T-cell (primary cell): ENCODE measurements at regions not wholly inside any gene's neighbourhood (a gene's known extent, or its start where the extent isn't known, plus 50 kb on each side); places are given as distances from the start of the nearest gene placed in this dataset.

Experiments
- ATAC-seq, 4 experiments: fragments of 200-7000 bp in 3 of 4; fragments of 150-1000 bp in 1 of 4; cut with Tn5 transposase; replicated peaks in 1 of 4; 1 replicate in 3 of 4; 2 replicates in 1 of 4; pipeline ENCODE4 v1.10.0; 2021; ENCODE audit warnings: moderate library complexity in 3 of 4, mild to moderate bottlenecking in 2 of 4, moderate number of reproducible peaks in 1 of 4
- CTCF ChIA-PET, 2 donors: fragments of 300-600 bp; sonication (Branson Sonifier 250); formaldehyde crosslinking; loops; one replicate each; lab custom pipeline; 2022; ENCODE audit warnings: antibody characterized with exemption in 2 of 2; lab: Charles Lee
- POLR2A ChIA-PET, 2 donors: fragments of 300-600 bp; sonication (Branson Sonifier 250); formaldehyde crosslinking; loops; one replicate each; lab custom pipeline; 2022; ENCODE audit warnings: antibody characterized with exemption in 2 of 2; lab: Charles Lee
- DNase-seq, 35 experiments: peaks; one replicate each; pipeline versions ENCODE4 v3.0.0 to v3.0.0-alpha.2; 2013 to 2023
- H3K27ac ChIP-seq: one replicate; pipeline ENCODE4 v1.5.1; 2013; ENCODE audit warnings: low read length
- H3K27me3 ChIP-seq, 2 experiments: replicated peaks in 1 of 2; 1 replicate in 1 of 2; 2 replicates in 1 of 2; pipeline versions ENCODE4 v1.6.1 to v1.7.0; 2013; ENCODE audit warnings: low read length in 1 of 2, mixed read lengths in 1 of 2; ENCODE audit not compliant: control insufficient read depth in 2 of 2, insufficient read depth in 2 of 2; ENCODE audit errors: extremely low read depth in 1 of 2
- H3K36me3 ChIP-seq, 2 donors: 1 replicate in 1 of 2; 2 replicates in 1 of 2; pipeline versions ENCODE4 v1.6.1 to v1.7.0; 2013; ENCODE audit warnings: low read length in 1 of 2; ENCODE audit not compliant: control insufficient read depth in 2 of 2, insufficient read depth in 1 of 2; ENCODE audit errors: extremely low read depth in 1 of 2
- H3K4me1 ChIP-seq, 2 experiments: 1 replicate in 1 of 2; 2 replicates in 1 of 2; pipeline versions ENCODE4 v1.6.1 to v1.7.0; 2013; ENCODE audit warnings: low read length in 2 of 2, mixed read lengths in 1 of 2; ENCODE audit not compliant: insufficient read depth in 2 of 2, control insufficient read depth in 1 of 2; ENCODE audit errors: extremely low read depth in 1 of 2
- H3K4me3 ChIP-seq, 2 donors: 1 replicate in 1 of 2; 2 replicates in 1 of 2; pipeline versions ENCODE4 v1.5.1 to v1.7.0; 2013; ENCODE audit warnings: mild to moderate bottlenecking in 2 of 2, low read length in 1 of 2, moderate library complexity in 1 of 2; ENCODE audit not compliant: control insufficient read depth in 1 of 2; ENCODE audit errors: extremely low read depth in 1 of 2
- H3K9me3 ChIP-seq: 2 replicates; pipeline ENCODE4 v1.7.0; 2013
- H3K27ac Mint-ChIP-seq, 2 donors: one replicate each; pipeline ENCODE4 v1.8.0; 2020 to 2021; ENCODE audit warnings: mild to moderate bottlenecking in 2 of 2, mixed read lengths in 2 of 2
- H3K27me3 Mint-ChIP-seq, 2 donors: one replicate each; pipeline ENCODE4 v1.8.0; 2021 to 2022; ENCODE audit warnings: mixed read lengths in 2 of 2
- H3K36me3 Mint-ChIP-seq: one replicate; pipeline ENCODE4 v1.8.0; 2021; ENCODE audit warnings: mixed read lengths
- H3K4me1 Mint-ChIP-seq, 3 donors: one replicate each; pipeline ENCODE4 v1.8.0; 2020 to 2022; ENCODE audit warnings: mixed read lengths in 3 of 3, mild to moderate bottlenecking in 1 of 3
- H3K4me3 Mint-ChIP-seq, 3 donors: one replicate each; pipeline ENCODE4 v1.8.0; 2020 to 2022; ENCODE audit warnings: mild to moderate bottlenecking in 3 of 3, mixed read lengths in 3 of 3, moderate library complexity in 3 of 3
- H3K9me3 Mint-ChIP-seq, 3 donors: one replicate each; pipeline ENCODE4 v1.8.0; 2020 to 2022; ENCODE audit warnings: mixed read lengths in 3 of 3
- WGBS: methylation state at CpG from one replicate; pipeline ENCODE4 v1.1.5; 2013; ENCODE audit warnings: missing lambda C conversion rate; ENCODE audit not compliant: insufficient coverage; 5-methylcytosine and 5-hydroxymethylcytosine counted together

GRCh38 chr1:215375381-215375780 lies 191.7 kb upstream of the KCTD3 start:
- Mint-ChIP-seq H3K27me3 (no peaks in the 10 kb centered on the region), H3K9me3 (peaks cover 2 to 7% (median 4%) of the 10 kb centered on the region in 3 donors), H3K36me3 (no peaks in the 10 kb centered on the region), H3K27ac (no peak overlapping the region), H3K4me3 (no peak overlapping the region), H3K4me1 (no peaks in the 10 kb centered on the region)
- Histone ChIP-seq H3K9me3 (no peaks in the 10 kb centered on the region), H3K36me3 (no peaks in the 10 kb centered on the region), H3K4me3 (no peak overlapping the region), H3K27me3 (no peaks in the 10 kb centered on the region), H3K27ac (no peak overlapping the region), H3K4me1 (no peaks in the 10 kb centered on the region)
- CTCF ChIA-PET: no interaction called here
- POLR2A ChIA-PET: interaction anchor here in 1 of 2 donors (0.6 to 1.0 kb wide), 2 partner anchors 29 to 572 kb away, joined by 3 to 5 read pairs; no protein-coding TSS in a partner anchor
- no peak for DNase-seq
- ATAC-seq: no peak

- 67% methylated on average over 1 of the region's 2 CpGs for WGBS
Measured at GRCh38 chr1:215376544-215377264, 190.4 kb upstream of the KCTD3 start.

GRCh38 chr1:215377746-215378145 lies 189.4 kb upstream of the KCTD3 start:
- no peak for ATAC-seq
- ChIA-PET POLR2A (no interaction called here), CTCF (interaction anchor here in 1 of 2 donors (0.5 kb wide), 1 partner anchor 19 kb away, joined by 4 read pairs; no protein-coding TSS in a partner anchor)
- DNase-seq: no peak
- H3K36me3 Mint-ChIP-seq: no peaks in the 10 kb centered on the region
- no peak overlapping the region for H3K4me3 Mint-ChIP-seq
- H3K27me3 ChIP-seq: no peaks in the 10 kb centered on the region
- peaks cover 0 to 2% (median 0%) of the 10 kb centered on the region in 3 donors for H3K9me3 Mint-ChIP-seq
- no peak overlapping the region for H3K27ac ChIP-seq
- H3K27ac Mint-ChIP-seq: no peak overlapping the region
- H3K9me3 ChIP-seq: no peaks in the 10 kb centered on the region
- H3K36me3 ChIP-seq: no peaks in the 10 kb centered on the region
- no peaks in the 10 kb centered on the region for H3K4me1 ChIP-seq
- H3K27me3 Mint-ChIP-seq: no peaks in the 10 kb centered on the region
- no peak overlapping the region for H3K4me3 ChIP-seq
- no peaks in the 10 kb centered on the region for H3K4me1 Mint-ChIP-seq
- WGBS: no CpG with 5 or more reads among the region's 2 CpGs

More at GRCh38 chr1:215376544-215377264, 190.4 kb upstream of the KCTD3 start:
- Mint-ChIP-seq H3K27me3 (no peaks in the 10 kb centered on the region), H3K4me3 (no peak overlapping the region), H3K9me3 (peaks cover 0 to 2% (median under 1%) of the 10 kb centered on the region in 3 donors), H3K27ac (no peak overlapping the region), H3K36me3 (no peaks in the 10 kb centered on the region), H3K4me1 (no peaks in the 10 kb centered on the region)
- no peak for ATAC-seq
- Histone ChIP-seq H3K9me3 (no peaks in the 10 kb centered on the region), H3K27ac (no peak overlapping the region), H3K4me1 (no peaks in the 10 kb centered on the region), H3K4me3 (no peak overlapping the region), H3K36me3 (no peaks in the 10 kb centered on the region), H3K27me3 (no peaks in the 10 kb centered on the region)
- no peak for DNase-seq
- ChIA-PET POLR2A (no interaction called here), CTCF (no interaction called here)

- DNase-seq: no peak
- H3K4me1 Mint-ChIP-seq: no peaks in the 10 kb centered on the region
- no peaks in the 10 kb centered on the region for H3K36me3 Mint-ChIP-seq
- WGBS: 86% methylated on average over 1 of the region's 1 CpG
- Histone ChIP-seq H3K4me1 (no peaks in the 10 kb centered on the region), H3K9me3 (no peaks in the 10 kb centered on the region), H3K4me3 (no peak overlapping the region), H3K36me3 (no peaks in the 10 kb centered on the region), H3K27ac (no peak overlapping the region), H3K27me3 (no peaks in the 10 kb centered on the region)
- CTCF ChIA-PET: no interaction called here
- no peak for ATAC-seq
- H3K4me3 Mint-ChIP-seq: no peak overlapping the region
- POLR2A ChIA-PET: no interaction called here
- peaks cover 0 to 2% (median 0%) of the 10 kb centered on the region in 3 donors for H3K9me3 Mint-ChIP-seq
- no peaks in the 10 kb centered on the region for H3K27me3 Mint-ChIP-seq
- H3K27ac Mint-ChIP-seq: no peak overlapping the region
Measured at GRCh38 chr1:215380566-215380965, 186.5 kb upstream of the KCTD3 start.

GRCh38 chr1:215393476-215393875 lies 173.6 kb upstream of the KCTD3 start:
- Mint-ChIP-seq H3K9me3 (peaks cover 4 to 6% (median 5%) of the 10 kb centered on the region in 3 donors), H3K27ac (no peak overlapping the region), H3K27me3 (no peaks in the 10 kb centered on the region), H3K4me3 (no peak overlapping the region), H3K4me1 (no peaks in the 10 kb centered on the region), H3K36me3 (no peaks in the 10 kb centered on the region)
- no peak for DNase-seq
- no peaks in the 10 kb centered on the region for H3K4me1 ChIP-seq
- no peaks in the 10 kb centered on the region for H3K36me3 ChIP-seq
- H3K27ac ChIP-seq: no peak overlapping the region
- no peaks in the 10 kb centered on the region for H3K9me3 ChIP-seq
- no peak overlapping the region for H3K4me3 ChIP-seq
- ChIA-PET CTCF (no interaction called here), POLR2A (no interaction called here)
- no peaks in the 10 kb centered on the region for H3K27me3 ChIP-seq
- no CpG with 5 or more reads among the region's 1 CpG for WGBS
- ATAC-seq: no peak

- Mint-ChIP-seq H3K4me1 (no peaks in the 10 kb centered on the region), H3K36me3 (no peaks in the 10 kb centered on the region), H3K27me3 (no peaks in the 10 kb centered on the region), H3K4me3 (no peak overlapping the region), H3K9me3 (peaks cover 4 to 6% (median 5%) of the 10 kb centered on the region in 3 donors), H3K27ac (no peak overlapping the region)
- CTCF ChIA-PET: no interaction called here
- no peak overlapping the region for H3K27ac ChIP-seq
- H3K4me1 ChIP-seq: no peaks in the 10 kb centered on the region
- H3K4me3 ChIP-seq: no peak overlapping the region
- POLR2A ChIA-PET: no interaction called here
- no peak for DNase-seq
- WGBS: 94% methylated on average over 44 of the region's 53 CpGs
- H3K9me3 ChIP-seq: no peaks in the 10 kb centered on the region
- no peak for ATAC-seq
- no peaks in the 10 kb centered on the region for H3K27me3 ChIP-seq
- H3K36me3 ChIP-seq: no peaks in the 10 kb centered on the region
Measured at GRCh38 chr1:215394084-215394991, 172.8 kb upstream of the KCTD3 start.
